HG02759 (cell line): ENCODE measurements at regions not wholly inside any gene's neighbourhood (a gene's known extent, or its start where the extent isn't known, plus 50 kb on each side); places are given as distances from the start of the nearest gene placed in this dataset.
A peak's percentile ranks its signal among the peaks of the same experiment; 100 is the strongest.

ENCODE experiments used
- ATAC-seq: cut with Tn5 transposase; IDR thresholded peaks from one replicate; pipeline ENCODE4 v1.9.1; 2021; ENCODE audit warnings: mild to moderate bottlenecking, moderate library complexity; ENCODE audit not compliant: unreplicated experiment

DNA sequence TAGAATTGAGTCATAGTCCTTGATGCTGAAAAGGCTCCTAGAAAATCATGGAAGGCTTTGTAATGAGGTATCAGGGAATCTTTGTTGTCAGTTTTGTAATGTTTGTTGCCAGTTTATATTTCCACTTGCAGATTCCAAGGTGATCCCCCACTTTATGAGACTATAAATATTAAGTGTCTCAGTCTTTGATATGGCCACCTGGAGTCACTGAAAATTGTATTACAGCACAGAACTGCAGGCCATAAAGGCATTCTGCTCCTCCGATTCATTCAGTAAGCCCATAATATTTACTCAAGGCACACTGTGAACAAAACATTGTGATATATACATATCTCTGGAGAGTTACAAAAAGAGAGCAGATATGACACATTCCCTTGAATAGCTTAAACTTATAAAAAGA, 457.8 kb upstream of the ZNF385D start:
- no peak for ATAC-seq

DNA sequence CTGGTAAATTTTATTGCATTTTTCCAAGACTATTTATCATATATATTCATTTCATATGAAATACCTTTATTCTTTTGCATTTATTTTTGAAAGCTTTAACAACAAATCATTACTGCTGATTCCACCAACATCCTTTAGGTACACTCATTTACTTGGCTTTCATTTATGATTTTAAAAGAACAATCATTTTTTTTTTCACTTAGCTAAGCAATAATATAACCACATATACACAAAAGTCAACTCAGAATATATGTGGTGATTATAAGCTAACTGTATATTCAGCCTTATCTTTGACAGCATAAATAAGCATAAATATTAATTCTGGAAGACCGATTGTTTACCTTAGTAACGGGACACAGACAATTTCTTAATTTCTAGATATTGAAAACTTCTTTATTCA, 458.6 kb upstream of the ZNF385D start:
- ATAC-seq = no peak

- no peak for ATAC-seq
Observed at GRCh38 chr3:22210693-22211092, 459.7 kb upstream of the ZNF385D start.

DNA sequence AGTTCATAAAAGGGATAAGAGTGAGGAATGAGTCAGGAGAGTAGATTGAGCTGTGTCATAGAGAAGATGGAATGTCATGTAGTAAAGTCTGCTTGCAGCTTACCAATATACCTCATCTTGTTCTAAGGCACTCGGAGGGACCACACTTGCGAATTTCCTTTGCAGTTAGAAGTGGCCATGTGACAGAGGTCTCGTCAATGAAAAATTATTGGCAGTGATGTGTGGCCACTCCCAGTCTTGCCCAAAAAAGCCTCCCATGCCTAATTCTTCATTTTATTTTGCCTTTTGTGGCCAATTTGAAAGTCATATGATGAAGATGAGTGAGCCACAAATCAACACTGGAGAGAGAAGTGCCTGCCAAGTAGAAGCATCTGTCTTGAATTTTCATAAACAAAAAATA, 465.6 kb upstream of the ZNF385D start:
- no peak for ATAC-seq

DNA sequence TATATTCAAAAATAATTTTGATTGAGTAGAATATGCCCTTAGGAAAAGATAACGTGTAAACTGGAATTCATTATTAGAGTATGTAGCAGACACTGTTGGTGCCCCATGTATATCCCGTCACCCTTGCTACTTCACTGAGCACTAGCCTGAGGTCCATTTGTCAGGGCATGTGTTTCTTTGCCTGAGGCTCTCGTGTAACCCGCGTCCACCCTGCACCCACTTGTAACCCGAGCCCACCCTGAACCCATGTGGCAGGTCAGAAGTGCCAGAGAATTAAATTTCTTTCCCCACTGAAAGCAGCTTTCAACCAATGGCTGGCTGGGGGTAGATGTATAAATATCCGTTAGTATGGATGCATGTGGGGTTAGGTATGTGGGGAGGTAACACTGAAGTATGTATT, 474.2 kb upstream of the ZNF385D start:
- ATAC-seq = no peak

DNA sequence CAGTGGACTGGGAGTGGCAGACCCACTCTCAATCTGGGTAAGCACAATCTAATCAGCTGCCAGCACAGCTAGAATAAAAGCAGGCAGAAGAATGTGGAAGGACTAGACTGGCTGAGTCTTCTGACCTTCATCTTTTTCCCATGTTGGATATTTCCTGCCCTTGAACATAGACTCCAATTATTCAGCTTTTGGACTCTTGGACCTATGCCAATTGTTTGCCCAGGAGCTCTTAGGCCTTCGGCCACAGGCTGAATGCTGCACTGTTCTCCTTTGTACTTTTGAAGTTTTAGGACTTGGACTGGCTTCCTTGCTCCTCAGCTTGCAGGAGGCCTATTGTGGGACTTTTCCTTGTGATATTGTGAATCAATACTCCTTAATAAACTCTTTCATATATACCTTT, 477.7 kb upstream of the ZNF385D start:
- ATAC-seq = no peak

GRCh38 chr3:22231061-22231460, 480.1 kb upstream of the ZNF385D start:
- ATAC-seq = no peak

GRCh38 chr3:22236490-22237270, 485.7 kb upstream of the ZNF385D start:
- peak; percentile 76 for ATAC-seq

DNA sequence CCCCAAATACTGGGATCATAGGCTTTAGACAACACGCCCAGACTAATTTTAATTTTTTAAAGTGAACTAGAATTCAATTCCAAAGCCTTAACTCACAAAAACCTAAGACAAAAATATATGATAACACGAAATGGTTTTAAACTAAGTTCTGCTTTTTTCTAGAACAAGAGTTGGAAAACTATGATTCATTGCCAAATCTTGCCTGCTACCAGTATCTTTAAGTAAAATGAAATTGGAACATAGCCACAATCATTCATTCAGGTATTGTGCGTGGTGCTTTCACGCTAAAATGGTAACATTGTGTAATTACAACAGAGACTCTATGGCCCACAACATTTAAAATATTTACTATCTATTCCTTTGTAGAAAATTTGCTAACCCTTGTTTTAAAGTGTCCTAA, 488.0 kb upstream of the ZNF385D start:
- no peak for ATAC-seq

DNA sequence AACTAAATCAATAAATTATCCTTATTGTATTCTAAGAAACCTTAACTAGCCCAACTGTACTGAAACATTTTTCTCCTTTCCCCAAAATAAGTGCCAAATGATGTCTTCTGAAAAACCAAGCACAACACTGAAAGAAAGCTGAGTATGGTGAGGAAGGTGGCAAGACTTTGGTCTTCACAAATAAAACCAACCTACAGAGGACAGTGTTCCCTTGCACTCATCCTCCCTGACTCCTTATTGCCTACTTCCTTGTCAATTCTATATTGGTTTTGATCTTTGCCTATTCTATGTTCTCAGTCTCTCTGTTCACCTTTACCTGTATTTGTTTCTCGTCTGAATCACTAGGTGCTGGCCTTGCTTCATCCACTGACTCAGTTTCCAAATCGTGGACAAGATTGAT, 490.1 kb upstream of the ZNF385D start:
- no peak for ATAC-seq

GRCh38 chr3:22244761-22245521, 493.9 kb upstream of the ZNF385D start:
- ATAC-seq = no peak

GRCh38 chr3:22245811-22246583, 495.0 kb upstream of the ZNF385D start:
- ATAC-seq = no peak

DNA sequence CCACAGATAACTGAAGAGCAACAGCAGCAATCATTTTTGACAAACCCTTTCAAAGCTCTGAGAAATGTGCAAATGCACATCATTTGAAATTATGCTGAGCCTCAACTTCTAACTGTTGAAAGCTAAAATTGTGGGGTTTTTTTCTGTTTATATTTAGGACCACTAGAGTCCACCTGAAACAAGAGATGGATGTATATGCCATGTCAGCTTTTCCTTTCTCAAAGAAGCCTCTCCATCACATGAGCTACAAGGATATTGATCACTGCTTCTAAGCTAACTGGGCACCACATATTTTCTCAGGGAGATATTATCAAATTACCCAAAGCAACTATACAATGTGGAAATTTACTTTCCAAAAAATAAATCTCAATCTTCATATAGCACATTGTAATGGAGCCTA, 498.6 kb upstream of the ZNF385D start:
- ATAC-seq = no peak

DNA sequence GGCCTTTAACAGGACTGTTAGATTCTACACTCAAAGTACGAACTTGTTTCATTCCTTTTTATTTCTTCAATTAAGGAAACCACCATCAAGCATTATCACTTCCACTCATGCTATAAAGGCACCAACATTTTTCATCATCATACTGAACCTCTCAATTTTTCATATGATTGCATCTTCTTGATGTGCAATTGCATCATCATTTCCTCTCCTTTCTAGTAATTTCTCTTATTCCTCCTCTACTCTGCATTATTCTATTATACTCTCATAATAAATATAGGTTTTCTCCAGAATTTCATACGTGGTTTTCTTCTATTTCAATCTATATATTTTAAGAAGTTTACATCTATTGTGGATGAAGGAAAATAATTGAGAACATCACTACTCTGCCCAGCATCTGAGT, 506.2 kb upstream of the ZNF385D start:
- ATAC-seq = no peak

DNA sequence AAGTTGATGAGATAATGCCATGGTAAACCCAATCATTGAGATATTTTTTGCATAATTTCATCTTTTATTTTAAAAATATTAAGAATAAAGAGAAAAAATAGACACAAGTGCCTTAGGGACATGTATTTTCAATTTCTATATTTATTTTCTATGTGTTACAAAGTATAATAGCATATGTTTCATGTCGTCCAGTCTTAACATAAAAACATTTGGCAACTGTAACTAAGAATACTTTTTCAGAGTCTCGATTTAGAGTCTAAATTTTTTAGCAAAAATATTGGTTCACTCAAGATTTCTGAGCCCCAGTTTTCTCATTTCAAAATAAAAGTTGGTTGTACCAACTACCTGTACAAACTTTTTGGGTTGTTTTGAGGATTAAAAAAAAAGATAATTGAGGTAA, 511.4 kb upstream of the ZNF385D start:
- no peak for ATAC-seq

GRCh38 chr3:22263042-22263441, 512.0 kb upstream of the ZNF385D start:
- ATAC-seq = no peak

- ATAC-seq = no peak
Observed at GRCh38 chr3:22265403-22265802, 514.4 kb upstream of the ZNF385D start.

GRCh38 chr3:22269831-22270230, 518.8 kb upstream of the ZNF385D start:
- no peak for ATAC-seq

DNA sequence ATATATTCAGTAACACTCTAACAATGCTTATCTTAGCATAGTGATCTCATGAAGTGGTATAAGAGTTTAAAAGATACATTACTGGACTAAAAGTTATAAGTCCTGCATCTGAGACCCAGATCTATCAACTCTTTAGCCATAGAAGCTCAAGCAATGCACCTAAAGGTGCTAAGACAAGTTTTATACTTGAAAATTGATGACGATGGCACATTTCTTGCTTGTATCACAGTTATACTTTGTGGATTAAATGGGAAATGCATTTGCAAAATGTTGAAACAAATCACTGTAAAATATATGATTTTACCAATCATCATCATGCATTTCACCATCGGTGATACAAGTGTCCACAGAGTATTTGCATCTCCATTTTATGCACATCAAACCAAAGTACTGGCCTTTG, 525.3 kb upstream of the ZNF385D start:
- no peak for ATAC-seq

GRCh38 chr3:22284559-22284958, 533.5 kb upstream of the ZNF385D start:
- no peak for ATAC-seq

DNA sequence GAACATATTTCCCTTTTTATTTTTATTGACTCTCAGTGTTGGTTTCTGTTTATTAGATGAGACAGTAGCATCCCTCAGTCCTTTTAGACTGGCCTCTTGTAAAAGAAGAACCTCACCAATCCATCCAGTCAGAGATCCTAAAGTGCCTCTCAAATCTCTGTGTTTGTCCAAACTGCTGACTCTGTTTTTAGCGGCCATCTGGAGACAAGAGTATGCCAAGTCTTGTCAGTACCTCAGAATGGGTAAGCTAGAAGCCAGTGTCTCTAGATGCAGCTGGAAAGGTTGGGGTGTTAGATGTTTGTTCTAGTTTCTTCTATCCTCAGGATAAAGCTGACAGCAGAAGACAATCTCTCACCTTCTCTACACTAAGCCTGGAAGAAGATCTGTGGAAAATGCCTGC, 537.7 kb upstream of the ZNF385D start:
- ATAC-seq = no peak

DNA sequence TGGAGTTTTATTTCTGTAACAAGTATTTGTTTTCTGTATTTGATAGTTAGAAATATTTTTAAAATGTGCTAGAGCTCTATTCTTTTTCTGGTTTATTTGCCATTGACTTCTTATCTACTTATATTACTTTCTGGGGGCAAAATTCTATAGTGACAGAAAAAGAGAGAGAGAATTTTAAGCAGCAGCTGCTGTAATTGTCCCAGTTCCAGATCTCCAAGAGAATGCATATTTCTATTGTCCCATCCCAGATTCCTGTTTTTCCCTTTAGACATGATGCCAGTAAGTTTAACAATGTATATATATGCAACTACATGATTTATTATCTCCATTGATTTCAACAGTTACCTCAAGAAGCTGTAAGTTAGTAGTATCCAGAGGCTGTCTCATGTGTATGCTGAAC, 541.7 kb upstream of the ZNF385D start:
- ATAC-seq = no peak
